Fibroblast of the conjunctiva (primary cell): ENCODE measurements at regions not wholly inside any gene's neighbourhood (a gene's known extent, or its start where the extent isn't known, plus 50 kb on each side); places are given as distances from the start of the nearest gene placed in this dataset.
"Not testable (repeated sequence)": the region's sequence is repeated elsewhere in the genome, so short reads cannot be mapped to it uniquely, and the experiment has no call there.

ENCODE experiments used
- DNase-seq: peaks from one replicate; pipeline ENCODE4 v3.0.0-alpha.2; 2010; ENCODE audit warnings: low read depth

GRCh38 chr5:13346401-13346800 is 598.1 kb downstream of the DNAH5 start:
- DNase-seq: no peak

GRCh38 chr5:13339093-13339492 is 605.4 kb downstream of the DNAH5 start:
- DNase-seq: no peak

GRCh38 chr5:13335026-13335425 is 609.5 kb downstream of the DNAH5 start:
- DNase-seq: not testable (repeated sequence)

- no peak for DNase-seq
Measured at GRCh38 chr5:13331585-13331984, 612.9 kb downstream of the DNAH5 start.

GRCh38 chr5:13328316-13328715 is 616.2 kb downstream of the DNAH5 start:
- no peak for DNase-seq

GRCh38 chr5:13325765-13326164 is 618.7 kb downstream of the DNAH5 start:
- DNase-seq: no peak

GRCh38 chr5:13322769-13323168 is 621.7 kb downstream of the DNAH5 start:
- no peak for DNase-seq

- no peak for DNase-seq
Measured at GRCh38 chr5:13317654-13318053, 626.8 kb downstream of the DNAH5 start.

GRCh38 chr5:13316176-13316575 is 628.3 kb downstream of the DNAH5 start:
- DNase-seq: no peak

- DNase-seq: no peak
Measured at GRCh38 chr5:13307480-13307879, 637.0 kb downstream of the DNAH5 start.

- DNase-seq: no peak
Measured at GRCh38 chr5:13303445-13303844, 641.0 kb downstream of the DNAH5 start.

- no peak for DNase-seq
Measured at GRCh38 chr5:13278811-13279210, 665.7 kb downstream of the DNAH5 start.

- no peak for DNase-seq
Measured at GRCh38 chr5:13278148-13278547, 666.3 kb downstream of the DNAH5 start.

GRCh38 chr5:13276156-13276555 is 668.3 kb downstream of the DNAH5 start:
- DNase-seq: no peak

GRCh38 chr5:13263701-13264100 is 680.8 kb downstream of the DNAH5 start:
- DNase-seq: no peak

- no peak for DNase-seq
Measured at GRCh38 chr5:13253111-13253510, 691.4 kb downstream of the DNAH5 start.

GRCh38 chr5:13252699-13253098 is 691.8 kb downstream of the DNAH5 start:
- no peak for DNase-seq

GRCh38 chr5:13251623-13252376 is 692.7 kb downstream of the DNAH5 start:
- DNase-seq: no peak

GRCh38 chr5:13250464-13251291 is 693.8 kb downstream of the DNAH5 start:
- no peak for DNase-seq

- DNase-seq: no peak
Measured at GRCh38 chr5:13249854-13250253, 694.6 kb downstream of the DNAH5 start.

GRCh38 chr5:13248253-13248652 is 696.2 kb downstream of the DNAH5 start:
- DNase-seq: no peak

GRCh38 chr5:13246053-13246452 is 698.4 kb downstream of the DNAH5 start:
- no peak for DNase-seq

- DNase-seq: no peak
Measured at GRCh38 chr5:13244151-13244550, 700.3 kb downstream of the DNAH5 start.
